Duodenal mucosa (tissue), 2 donors: ENCODE measurements at regions not wholly inside any gene's neighbourhood (a gene's known extent, or its start where the extent isn't known, plus 50 kb on each side); places are given as distances from the start of the nearest gene placed in this dataset.

Experiments used
- H3K27ac ChIP-seq: one replicate; pipeline ENCODE4 v1.7.0; 2013; ENCODE audit warnings: low read depth, low read length
- H3K27me3 ChIP-seq, 2 donors: one replicate each; pipeline ENCODE4 v1.7.0; 2013; ENCODE audit warnings: low read length in 2 of 2, control low read depth in 1 of 2; ENCODE audit not compliant: insufficient read depth in 2 of 2, control insufficient read depth in 1 of 2
- H3K36me3 ChIP-seq, 2 donors: one replicate each; pipeline ENCODE4 v1.7.0; 2013; ENCODE audit warnings: low read length in 2 of 2, control low read depth in 1 of 2; ENCODE audit not compliant: insufficient read depth in 2 of 2, control insufficient read depth in 1 of 2
- H3K4me1 ChIP-seq, 2 donors: one replicate each; pipeline ENCODE4 v1.7.0; 2013; ENCODE audit warnings: low read length in 2 of 2, control low read depth in 1 of 2; ENCODE audit not compliant: insufficient read depth in 2 of 2, control insufficient read depth in 1 of 2
- H3K4me3 ChIP-seq, 2 donors: one replicate each; pipeline ENCODE4 v1.7.0; 2013; ENCODE audit warnings: low read length in 2 of 2, low read depth in 1 of 2
- H3K9ac ChIP-seq, 2 donors: one replicate each; pipeline ENCODE4 v1.7.0; 2013; ENCODE audit warnings: low read length in 2 of 2, low read depth in 1 of 2
- H3K9me3 ChIP-seq, 2 donors: one replicate each; pipeline ENCODE4 v1.7.0; 2013; ENCODE audit warnings: low read length in 2 of 2, control low read depth in 1 of 2; ENCODE audit not compliant: control insufficient read depth in 1 of 2

DNA sequence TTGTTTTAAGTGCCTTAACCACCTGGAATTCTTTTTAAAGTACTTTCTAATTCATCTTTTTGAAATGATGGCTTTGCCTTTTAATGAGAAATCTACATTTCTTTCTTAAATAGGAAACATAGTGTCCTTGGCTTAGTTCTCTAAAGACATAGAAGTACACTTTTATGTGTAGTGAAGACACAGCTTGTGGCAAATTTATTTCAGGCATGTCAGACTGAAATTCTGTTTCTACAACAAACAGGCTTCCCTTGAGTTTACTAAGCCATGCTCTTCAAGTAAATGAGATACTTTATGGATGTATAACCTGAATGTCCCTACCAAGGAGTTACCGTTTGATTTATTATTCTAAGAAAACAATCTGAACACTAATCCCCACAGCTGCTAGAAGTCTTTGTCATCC is 136.9 kb upstream of the MAGI2 start:
- no peak overlapping the region for H3K9ac ChIP-seq
- no peak overlapping the region for H3K4me3 ChIP-seq
- H3K4me1 ChIP-seq: no peaks in the 10 kb centered on the region
- H3K36me3 ChIP-seq: no peaks in the 10 kb centered on the region
- H3K27me3 ChIP-seq: no peaks in the 10 kb centered on the region
- no peak overlapping the region for H3K27ac ChIP-seq
- no peaks in the 10 kb centered on the region for H3K9me3 ChIP-seq

DNA sequence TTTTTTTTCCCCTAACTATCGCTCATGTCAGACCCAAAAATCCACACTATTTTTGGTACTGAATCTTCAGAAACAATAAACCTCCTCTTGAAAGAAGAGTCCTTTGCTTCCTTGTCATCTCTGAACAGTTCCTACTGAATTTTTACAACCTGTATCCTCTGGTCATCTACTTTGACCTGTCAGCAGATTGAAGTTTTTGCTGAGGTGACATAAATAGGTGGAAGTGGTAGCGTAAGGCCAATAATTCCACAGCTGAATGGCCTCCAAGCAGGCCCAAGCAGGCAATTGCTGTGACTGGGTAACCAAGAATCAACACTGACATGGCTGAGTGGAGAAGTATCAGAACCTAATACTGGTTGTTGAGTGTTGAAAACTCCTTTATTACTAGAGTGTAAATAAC is 117.4 kb upstream of the MAGI2 start:
- no peak overlapping the region for H3K4me3 ChIP-seq
- no peaks in the 10 kb centered on the region for H3K4me1 ChIP-seq
- H3K27ac ChIP-seq: no peak overlapping the region
- no peaks in the 10 kb centered on the region for H3K27me3 ChIP-seq
- H3K36me3 ChIP-seq: no peaks in the 10 kb centered on the region
- H3K9me3 ChIP-seq: no peaks in the 10 kb centered on the region
- H3K9ac ChIP-seq: no peak overlapping the region

- no peaks in the 10 kb centered on the region for H3K27me3 ChIP-seq
- no peak overlapping the region for H3K4me3 ChIP-seq
- H3K4me1 ChIP-seq: no peaks in the 10 kb centered on the region
- H3K36me3 ChIP-seq: no peaks in the 10 kb centered on the region
- no peak overlapping the region for H3K9ac ChIP-seq
- H3K27ac ChIP-seq: no peak overlapping the region
- no peaks in the 10 kb centered on the region for H3K9me3 ChIP-seq
Measured at GRCh38 chr7:79563821-79564522, 110.5 kb upstream of the MAGI2 start.

- Histone ChIP-seq H3K4me3 (no peak overlapping the region), H3K4me1 (no peaks in the 10 kb centered on the region), H3K27ac (no peak overlapping the region), H3K36me3 (no peaks in the 10 kb centered on the region), H3K9me3 (no peaks in the 10 kb centered on the region), H3K9ac (no peak overlapping the region), H3K27me3 (no peaks in the 10 kb centered on the region)
Measured at GRCh38 chr7:79555571-79555970, 102.1 kb upstream of the MAGI2 start.

DNA sequence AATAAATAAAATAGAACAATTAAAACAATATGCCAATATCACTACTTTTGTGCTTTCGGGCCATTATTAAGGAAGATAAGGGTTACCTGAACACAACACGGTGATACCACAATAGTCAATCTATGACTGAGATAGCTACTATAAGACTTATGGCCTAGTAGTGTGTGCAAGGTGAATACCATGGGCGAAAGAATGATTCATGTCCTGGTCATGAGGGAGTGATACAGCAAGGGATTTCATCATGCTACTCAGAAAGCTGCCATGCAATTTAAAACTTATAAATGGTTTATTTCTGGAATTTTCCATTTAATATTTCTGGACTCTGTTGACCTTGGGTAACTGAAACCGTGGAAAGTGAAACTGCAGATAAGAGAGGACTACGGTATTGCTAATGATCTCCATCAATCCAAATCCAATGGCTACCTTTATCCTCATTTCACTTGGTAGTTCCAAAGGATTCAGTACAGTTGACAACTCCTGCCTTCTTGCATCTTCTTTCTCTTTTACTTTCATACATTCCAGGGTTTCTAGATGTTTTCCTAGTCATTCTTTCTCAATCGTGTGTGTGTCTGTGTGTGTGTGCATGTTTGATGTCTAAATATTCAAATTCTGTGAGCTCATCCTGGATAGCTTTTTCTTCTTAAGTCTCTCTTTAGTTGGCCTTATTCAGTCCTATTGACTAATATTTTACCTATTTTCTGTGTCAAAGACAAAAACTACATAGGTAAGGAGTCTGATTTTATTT is 100.5 kb upstream of the MAGI2 start:
- no peaks in the 10 kb centered on the region for H3K27me3 ChIP-seq
- no peak overlapping the region for H3K9ac ChIP-seq
- H3K36me3 ChIP-seq: no peaks in the 10 kb centered on the region
- H3K4me3 ChIP-seq: no peak overlapping the region
- no peaks in the 10 kb centered on the region for H3K4me1 ChIP-seq
- no peak overlapping the region for H3K27ac ChIP-seq
- no peaks in the 10 kb centered on the region for H3K9me3 ChIP-seq

- no peaks in the 10 kb centered on the region for H3K27me3 ChIP-seq
- H3K9me3 ChIP-seq: no peaks in the 10 kb centered on the region
- H3K27ac ChIP-seq: no peak overlapping the region
- no peak overlapping the region for H3K9ac ChIP-seq
- no peaks in the 10 kb centered on the region for H3K4me1 ChIP-seq
- H3K4me3 ChIP-seq: no peak overlapping the region
- no peaks in the 10 kb centered on the region for H3K36me3 ChIP-seq
Measured at GRCh38 chr7:79552463-79552862, 99.0 kb upstream of the MAGI2 start.

DNA sequence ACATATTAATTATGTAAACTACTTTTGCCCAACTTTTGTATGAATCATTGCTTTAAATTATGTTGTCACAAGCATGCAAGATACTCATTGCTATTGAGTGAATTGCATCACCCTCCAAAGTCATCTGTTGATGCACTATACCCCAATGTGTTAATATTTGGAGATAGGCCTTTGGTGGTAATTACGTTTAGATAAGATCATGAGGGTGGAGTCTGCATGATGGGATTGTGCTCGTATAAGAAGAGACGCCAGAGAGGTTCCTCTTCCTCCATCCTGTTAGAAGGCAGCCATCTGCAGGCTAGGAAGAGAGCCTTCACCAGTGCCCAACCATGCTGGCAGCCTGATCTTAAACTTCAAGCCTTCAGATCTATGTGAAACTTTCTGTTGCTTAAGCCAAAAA is 95.3 kb upstream of the MAGI2 start:
- Histone ChIP-seq H3K4me1 (no peaks in the 10 kb centered on the region), H3K9me3 (no peaks in the 10 kb centered on the region), H3K27me3 (no peaks in the 10 kb centered on the region), H3K9ac (no peak overlapping the region), H3K27ac (no peak overlapping the region), H3K36me3 (no peaks in the 10 kb centered on the region), H3K4me3 (no peak overlapping the region)

DNA sequence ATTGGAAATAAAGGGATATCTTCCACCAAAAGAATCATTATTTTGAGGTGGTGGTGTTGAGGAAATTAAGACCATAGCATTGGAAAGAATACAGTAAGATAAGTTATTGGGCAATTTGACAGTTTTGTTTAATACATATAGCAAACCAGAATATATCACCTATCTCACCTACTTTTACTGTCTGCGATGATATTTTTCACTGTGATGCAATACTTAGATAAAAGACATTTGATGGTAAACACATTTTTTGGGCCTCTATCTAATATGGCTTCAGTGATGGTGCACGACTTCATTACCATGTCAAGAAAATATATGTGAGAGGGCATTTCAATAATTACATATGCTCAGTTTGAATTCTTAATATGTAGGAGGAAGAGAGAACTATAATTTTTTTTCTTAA is 93.7 kb upstream of the MAGI2 start:
- Histone ChIP-seq H3K27me3 (no peaks in the 10 kb centered on the region), H3K36me3 (no peaks in the 10 kb centered on the region), H3K4me3 (no peak overlapping the region), H3K9me3 (no peaks in the 10 kb centered on the region), H3K9ac (no peak overlapping the region), H3K27ac (no peak overlapping the region), H3K4me1 (no peaks in the 10 kb centered on the region)

- H3K4me3 ChIP-seq: no peak overlapping the region
- no peaks in the 10 kb centered on the region for H3K4me1 ChIP-seq
- no peaks in the 10 kb centered on the region for H3K9me3 ChIP-seq
- H3K36me3 ChIP-seq: no peaks in the 10 kb centered on the region
- no peak overlapping the region for H3K27ac ChIP-seq
- no peak overlapping the region for H3K9ac ChIP-seq
- H3K27me3 ChIP-seq: no peaks in the 10 kb centered on the region
Measured at GRCh38 chr7:79540592-79540991, 87.1 kb upstream of the MAGI2 start.

GRCh38 chr7:79534128-79534527 is 80.7 kb upstream of the MAGI2 start:
- H3K27me3 ChIP-seq: no peaks in the 10 kb centered on the region
- H3K9me3 ChIP-seq: no peaks in the 10 kb centered on the region
- H3K27ac ChIP-seq: no peak overlapping the region
- H3K36me3 ChIP-seq: no peaks in the 10 kb centered on the region
- no peak overlapping the region for H3K9ac ChIP-seq
- no peak overlapping the region for H3K4me3 ChIP-seq
- H3K4me1 ChIP-seq: no peaks in the 10 kb centered on the region
